GM12878 (cell line): ENCODE measurements at regions not wholly inside any gene's neighbourhood (a gene's known extent, or its start where the extent isn't known, plus 50 kb on each side); places are given as distances from the start of the nearest gene placed in this dataset.

ENCODE experiments used
- HSF1 ChIP-seq: fragments of 150-350 bp; IDR thresholded peaks from 2 replicates; pipeline ENCODE4 v1.6.1; 2014; ENCODE audit warnings: mild to moderate bottlenecking, low read depth, low read length
- NRF1 ChIP-seq: conservative IDR thresholded peaks from 2 replicates; pipeline ENCODE4 v1.6.1; 2011; ENCODE audit warnings: mild to moderate bottlenecking, low read depth, low read length, improper control_type of control experiment
- POLR2A ChIP-seq: IDR thresholded peaks from 2 replicates; pipeline ENCODE4 v1.6.1; 2011; ENCODE audit warnings: low read depth, mild to moderate bottlenecking, low read length
- SMC3 ChIP-seq: IDR thresholded peaks from 2 replicates; pipeline ENCODE4 v1.6.1; 2011; ENCODE audit warnings: low read length, improper control_type of control experiment, borderline replicate concordance
- ZNF217 ChIP-seq: fragments of 450-650 bp; IDR thresholded peaks from 2 replicates; pipeline ENCODE4 v1.6.1; 2017; ENCODE audit warnings: antibody characterized with exemption, mild to moderate bottlenecking
- ZNF384 ChIP-seq: IDR thresholded peaks from 2 replicates; pipeline ENCODE4 v1.6.1; 2012; ENCODE audit warnings: low read depth, mild to moderate bottlenecking, low read length, improper control_type of control experiment, borderline replicate concordance
- TF ChIP-seq, protein P1 (sequence below): IDR thresholded peaks from 2 replicates; pipeline ENCODE4 v1.6.1; 2012; ENCODE audit warnings: low read depth, low read length, improper control_type of control experiment
- TF ChIP-seq, protein P2 (sequence below), 3 experiments: IDR thresholded peaks in 2 of 3; conservative IDR thresholded peaks in 1 of 3; 2 replicates each; pipeline ENCODE4 v1.5.1; 2011; ENCODE audit warnings: low read depth in 3 of 3, low read length in 3 of 3, mild to moderate bottlenecking in 3 of 3, control low read depth in 2 of 3, moderate library complexity in 2 of 3, inconsistent platforms in 1 of 3, mixed read lengths in 1 of 3; ENCODE audit not compliant: control insufficient read depth in 2 of 3, insufficient read depth in 1 of 3; ENCODE audit errors: extremely low read depth in 1 of 3

DNA sequence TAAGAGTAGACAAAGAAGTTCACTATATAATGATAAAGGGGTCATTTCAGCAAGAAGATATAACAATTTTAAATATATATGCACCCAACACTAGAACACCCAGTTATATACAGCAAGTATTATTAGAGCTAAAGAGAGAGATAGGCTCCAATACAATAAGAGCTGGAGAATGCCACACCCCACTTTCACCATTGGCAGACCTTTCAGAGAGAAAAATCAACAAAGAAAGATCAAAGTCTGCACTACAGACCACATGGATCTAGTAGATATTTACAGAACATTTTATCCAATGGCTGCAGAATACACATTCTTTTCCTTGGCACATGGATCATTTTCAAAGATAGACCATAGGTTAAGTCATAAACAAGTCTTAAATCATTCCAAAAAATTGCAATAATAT lies 479.7 kb upstream of the DIAPH2 start:
- TF ChIP-seq POLR2A (no peak), SMC3 (no peak), NRF1 (no peak), ZNF384 (no peak), HSF1 (no peak), ZNF217 (no peak)
- TF ChIP-seq, protein P1, sequence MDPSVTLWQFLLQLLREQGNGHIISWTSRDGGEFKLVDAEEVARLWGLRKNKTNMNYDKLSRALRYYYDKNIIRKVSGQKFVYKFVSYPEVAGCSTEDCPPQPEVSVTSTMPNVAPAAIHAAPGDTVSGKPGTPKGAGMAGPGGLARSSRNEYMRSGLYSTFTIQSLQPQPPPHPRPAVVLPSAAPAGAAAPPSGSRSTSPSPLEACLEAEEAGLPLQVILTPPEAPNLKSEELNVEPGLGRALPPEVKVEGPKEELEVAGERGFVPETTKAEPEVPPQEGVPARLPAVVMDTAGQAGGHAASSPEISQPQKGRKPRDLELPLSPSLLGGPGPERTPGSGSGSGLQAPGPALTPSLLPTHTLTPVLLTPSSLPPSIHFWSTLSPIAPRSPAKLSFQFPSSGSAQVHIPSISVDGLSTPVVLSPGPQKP: no peak
- TF ChIP-seq, protein P2, sequence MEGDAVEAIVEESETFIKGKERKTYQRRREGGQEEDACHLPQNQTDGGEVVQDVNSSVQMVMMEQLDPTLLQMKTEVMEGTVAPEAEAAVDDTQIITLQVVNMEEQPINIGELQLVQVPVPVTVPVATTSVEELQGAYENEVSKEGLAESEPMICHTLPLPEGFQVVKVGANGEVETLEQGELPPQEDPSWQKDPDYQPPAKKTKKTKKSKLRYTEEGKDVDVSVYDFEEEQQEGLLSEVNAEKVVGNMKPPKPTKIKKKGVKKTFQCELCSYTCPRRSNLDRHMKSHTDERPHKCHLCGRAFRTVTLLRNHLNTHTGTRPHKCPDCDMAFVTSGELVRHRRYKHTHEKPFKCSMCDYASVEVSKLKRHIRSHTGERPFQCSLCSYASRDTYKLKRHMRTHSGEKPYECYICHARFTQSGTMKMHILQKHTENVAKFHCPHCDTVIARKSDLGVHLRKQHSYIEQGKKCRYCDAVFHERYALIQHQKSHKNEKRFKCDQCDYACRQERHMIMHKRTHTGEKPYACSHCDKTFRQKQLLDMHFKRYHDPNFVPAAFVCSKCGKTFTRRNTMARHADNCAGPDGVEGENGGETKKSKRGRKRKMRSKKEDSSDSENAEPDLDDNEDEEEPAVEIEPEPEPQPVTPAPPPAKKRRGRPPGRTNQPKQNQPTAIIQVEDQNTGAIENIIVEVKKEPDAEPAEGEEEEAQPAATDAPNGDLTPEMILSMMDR (IDR thresholded peaks at IDR 0.05 in 2 of 3, conservative IDR thresholded peaks at IDR 0.05 in 1 of 3; ENCODE audit: control insufficient read depth in 2 of 3, extremely low read depth in 1 of 3, insufficient read depth in 1 of 3, low read depth in 3 of 3, low read length in 3 of 3): no peak
